AG09309 (cell line): ENCODE measurements at regions not wholly inside any gene's neighbourhood (a gene's known extent, or its start where the extent isn't known, plus 50 kb on each side); places are given as distances from the start of the nearest gene placed in this dataset.

Experiments
- DNase-seq: peaks from one replicate; pipeline ENCODE4 v3.0.0-alpha.2; 2010; ENCODE audit warnings: low read depth
- H3K4me3 ChIP-seq: 2 replicates; pipeline ENCODE4 v1.5.1; 2011; ENCODE audit warnings: mild to moderate bottlenecking, low read depth, low read length, moderate library complexity; ENCODE audit not compliant: control insufficient read depth
- CTCF ChIP-seq: IDR thresholded peaks from 2 replicates; pipeline ENCODE4 v1.5.1; 2011; ENCODE audit warnings: mild to moderate bottlenecking, low read depth, low read length, inconsistent platforms; ENCODE audit not compliant: insufficient read depth, control insufficient read depth; ENCODE audit errors: missing control alignments

DNA sequence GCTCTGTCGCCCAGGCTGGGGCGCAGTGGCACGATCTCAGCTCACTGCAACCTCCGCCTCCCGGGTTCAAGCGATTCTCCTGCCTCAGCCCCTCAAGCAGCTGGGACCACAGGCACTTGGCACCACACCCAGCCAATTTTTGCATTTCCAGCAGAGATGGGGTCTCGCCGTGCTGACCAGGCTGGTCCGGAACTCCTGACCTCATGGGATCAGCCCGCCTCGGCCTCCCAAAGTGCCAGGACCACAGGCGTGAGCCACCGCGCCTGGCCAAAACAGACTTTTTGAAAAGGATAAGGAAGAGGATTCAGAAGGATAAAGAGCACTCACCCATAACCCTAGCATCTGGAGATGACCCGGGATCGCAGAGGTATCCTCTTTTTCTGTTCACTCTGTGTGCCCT lies 224.5 kb upstream of the AGTR2 start:
- no peak overlapping the region for H3K4me3 ChIP-seq
- no peak for TF ChIP-seq CTCF
- DNase-seq = no peak

- no peak for DNase-seq
- no peak for TF ChIP-seq CTCF
- H3K4me3 ChIP-seq = no peak overlapping the region
These were observed 222.3 kb upstream of the AGTR2 start for GRCh38 chrX:115948018-115948923.

DNA sequence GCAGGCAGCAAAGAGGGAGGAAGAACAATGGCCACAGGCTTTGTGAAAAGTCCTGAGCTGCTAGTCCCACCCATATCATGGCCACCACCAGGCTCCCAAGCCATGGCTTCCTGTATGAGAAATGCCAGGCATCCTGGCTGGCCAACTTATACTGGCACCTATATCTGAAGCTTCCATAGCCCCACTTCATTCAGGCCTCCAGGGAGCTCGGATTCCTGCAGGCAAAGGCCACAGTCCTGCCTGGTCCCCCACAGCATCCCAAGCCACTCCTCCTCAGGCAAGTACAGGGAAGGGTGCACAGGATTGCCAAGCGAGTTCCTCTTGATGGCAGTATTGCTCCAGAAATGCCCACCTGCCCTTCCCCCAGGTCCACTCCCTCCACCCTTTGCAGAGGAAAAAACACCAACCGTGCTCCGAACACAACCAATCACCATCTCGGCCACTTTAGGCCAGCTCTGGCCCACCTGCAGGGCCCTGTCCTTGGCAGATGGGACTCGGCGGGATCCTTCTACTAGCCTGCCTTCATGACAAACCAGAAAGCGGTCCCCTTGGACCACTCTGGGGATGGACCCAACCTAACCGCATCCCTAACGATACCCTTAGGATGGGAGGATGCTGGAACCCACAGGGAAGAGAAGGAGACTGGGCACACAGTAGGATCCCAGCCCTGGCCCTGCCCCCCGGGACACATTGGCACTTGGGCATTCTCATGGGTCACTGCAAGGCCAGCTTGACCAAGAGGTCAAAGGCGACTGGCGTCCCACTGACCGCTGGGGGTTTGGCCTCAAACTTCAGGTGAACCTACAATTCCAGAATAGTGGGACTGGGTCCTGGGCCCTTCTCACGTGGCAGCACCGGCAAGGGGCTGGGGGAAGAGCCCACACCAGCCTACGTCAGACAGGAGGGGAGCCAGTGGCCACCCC lies 220.4 kb upstream of the AGTR2 start:
- DNase-seq = no peak

GRCh38 chrX:115952417-115953092 lies 218.0 kb upstream of the AGTR2 start:
- no peak for DNase-seq
- no peak overlapping the region for H3K4me3 ChIP-seq
- no peak for TF ChIP-seq CTCF

More for the DNA sequence above, 220.4 kb upstream of the AGTR2 start:
- no peak overlapping the region for H3K4me3 ChIP-seq
- no peak for TF ChIP-seq CTCF

DNA sequence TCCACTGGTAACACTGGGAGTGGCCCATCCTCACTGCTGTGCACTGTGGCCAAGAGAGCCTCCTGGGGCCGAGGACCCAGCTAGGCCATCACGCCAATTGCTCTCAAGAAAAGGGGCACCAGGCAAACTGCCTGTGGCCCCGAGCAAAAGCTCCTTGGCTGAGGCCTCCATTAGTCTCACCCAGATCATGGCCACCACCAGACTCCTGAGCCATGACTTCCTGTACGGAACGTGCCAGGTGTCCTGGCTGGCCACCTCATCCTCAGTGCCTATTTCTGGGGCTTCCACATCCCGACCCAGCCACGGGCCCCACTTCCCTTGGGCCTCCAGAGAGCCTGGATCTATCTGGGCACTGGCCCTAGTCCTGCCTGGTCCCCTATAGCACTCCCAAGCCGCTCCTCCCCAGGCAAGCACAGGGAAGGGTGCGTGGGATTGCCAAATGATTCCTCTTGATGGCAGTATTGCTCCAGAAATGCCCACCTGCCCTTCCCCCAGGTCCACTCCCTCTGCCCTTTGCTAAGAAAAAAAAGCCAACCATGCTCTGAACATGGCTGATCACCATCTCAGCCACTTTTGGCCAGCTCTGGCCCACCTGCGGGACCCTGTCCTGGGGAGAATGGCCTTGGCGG lies 212.6 kb upstream of the AGTR2 start:
- no peak overlapping the region for H3K4me3 ChIP-seq
- no peak for DNase-seq
- TF ChIP-seq CTCF = no peak
